ENCODE measurements at regions not wholly inside any gene's neighbourhood (a gene's known extent, or its start where the extent isn't known, plus 50 kb on each side); places are given as distances from the start of the nearest gene placed in this dataset.
"Not testable (repeated sequence)": the region's sequence is repeated elsewhere in the genome, so short reads cannot be mapped to it uniquely, and the experiment has no call there.

GRCh38 chr10:3881622-3882021 lies 96.6 kb upstream of the KLF6 start:
- DNase-seq, result no peak

DNA sequence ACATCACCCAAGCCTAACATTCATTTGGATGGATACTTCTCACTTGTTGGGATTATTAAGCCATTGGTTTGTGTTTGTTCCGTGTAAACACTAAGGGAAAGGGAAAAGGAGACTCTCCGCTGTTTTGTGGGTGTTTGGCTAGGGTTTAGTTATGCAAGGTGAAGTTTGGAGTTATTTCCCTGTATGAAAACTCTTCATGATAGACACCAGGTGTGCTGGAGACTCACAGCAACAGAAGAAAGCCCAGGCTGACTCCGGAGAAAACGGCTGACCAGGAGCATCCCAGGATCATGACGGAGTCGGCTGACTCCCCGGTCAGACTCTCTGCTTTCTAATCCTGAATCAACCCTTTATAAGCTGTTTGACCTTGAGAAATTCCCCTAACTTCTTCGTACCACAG lies 94.1 kb upstream of the KLF6 start:
- no peak for DNase-seq

- DNase-seq, result no peak
Measured at GRCh38 chr10:3877211-3878000, 92.4 kb upstream of the KLF6 start.

DNA sequence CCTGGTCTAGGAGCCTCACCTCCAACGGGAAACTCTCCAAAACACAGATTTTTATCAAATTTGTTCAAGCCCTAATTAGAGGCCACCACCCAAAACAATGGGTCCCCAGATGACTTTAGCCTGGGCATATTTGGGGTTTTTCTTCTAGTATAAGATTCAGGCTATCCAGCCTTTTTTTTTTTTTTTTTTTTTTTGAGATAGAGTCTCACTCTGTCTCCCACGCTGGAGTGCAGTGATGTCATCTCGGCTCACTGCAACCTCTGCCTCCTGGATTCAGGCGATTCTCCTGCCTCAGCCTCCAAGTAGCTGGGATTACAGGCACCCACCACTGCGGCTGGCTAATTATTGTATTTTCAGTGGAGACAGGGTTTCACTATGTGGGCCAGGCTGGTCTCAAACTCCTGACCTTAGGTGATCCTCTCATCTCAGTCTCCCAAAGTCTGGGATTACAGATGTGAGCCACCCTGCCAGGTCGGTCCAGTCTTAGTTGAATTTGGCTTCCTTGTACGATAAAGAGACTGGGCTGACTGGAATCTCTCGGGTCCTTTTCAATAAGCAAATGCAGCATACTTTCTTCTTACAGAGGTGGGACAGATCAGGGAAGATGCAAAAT lies 91.4 kb upstream of the KLF6 start:
- DNase-seq, result no peak

DNA sequence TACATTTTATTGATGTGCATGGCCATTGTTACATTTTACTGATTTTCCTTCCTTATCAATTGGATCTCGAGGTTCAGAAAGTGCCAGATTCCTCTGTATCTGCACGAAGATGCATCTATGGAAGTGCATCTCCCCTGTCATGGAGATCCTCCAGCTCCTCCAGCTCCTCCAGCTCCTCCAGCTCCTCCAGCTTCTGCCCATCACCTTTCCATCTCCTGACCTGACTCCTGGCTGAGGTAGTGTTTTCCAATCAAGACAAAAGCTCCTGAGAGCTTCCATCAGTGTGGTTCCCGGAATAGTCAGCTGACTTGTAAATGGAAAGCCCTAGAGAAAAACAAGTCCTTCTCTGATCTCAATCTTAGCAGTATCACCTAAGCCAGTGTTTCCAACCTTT lies 90.8 kb upstream of the KLF6 start:
- DNase-seq, result no peak

GRCh38 chr10:3874990-3875841 lies 90.2 kb upstream of the KLF6 start:
- DNase-seq, result peak in 1 of 2 experiments; percentile 16

GRCh38 chr10:3874610-3874989 lies 89.6 kb upstream of the KLF6 start:
- DNase-seq, result not testable (repeated sequence)

- DNase-seq, result no peak
Measured at GRCh38 chr10:3873728-3874461, 88.9 kb upstream of the KLF6 start.

DNA sequence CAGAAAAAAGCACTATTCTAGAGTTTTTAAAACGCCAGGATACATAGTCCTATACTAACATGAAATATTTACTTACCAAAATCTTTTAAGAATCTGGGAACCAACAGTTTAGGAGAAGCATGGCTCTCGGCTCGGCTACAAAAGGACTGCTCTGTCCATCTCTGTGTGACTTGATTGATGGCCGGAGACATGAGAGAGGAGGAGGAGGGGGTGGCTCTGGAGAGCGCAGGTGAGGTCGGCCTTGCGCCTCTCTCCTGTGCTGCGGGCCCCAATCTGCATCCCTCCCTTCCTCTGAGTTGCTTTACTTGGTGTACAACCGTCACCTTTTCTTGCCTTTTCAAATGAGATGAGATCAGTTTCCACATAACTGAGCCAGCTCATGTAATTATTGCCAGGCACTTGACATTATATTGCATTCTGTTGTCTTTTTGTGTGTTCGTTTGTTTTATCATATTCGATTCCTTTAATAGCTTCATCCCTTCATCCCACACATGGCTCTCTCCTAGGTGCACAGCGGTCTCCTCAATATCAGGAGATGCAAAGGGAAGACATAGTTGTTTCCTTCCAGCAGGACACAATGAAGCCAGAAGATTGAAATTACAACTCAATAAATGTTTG lies 87.8 kb upstream of the KLF6 start:
- DNase-seq, result no peak

- DNase-seq, result no peak
Measured at GRCh38 chr10:3871424-3871996, 86.5 kb upstream of the KLF6 start.

GRCh38 chr10:3869036-3869435 lies 84.0 kb upstream of the KLF6 start:
- no peak for DNase-seq

DNA sequence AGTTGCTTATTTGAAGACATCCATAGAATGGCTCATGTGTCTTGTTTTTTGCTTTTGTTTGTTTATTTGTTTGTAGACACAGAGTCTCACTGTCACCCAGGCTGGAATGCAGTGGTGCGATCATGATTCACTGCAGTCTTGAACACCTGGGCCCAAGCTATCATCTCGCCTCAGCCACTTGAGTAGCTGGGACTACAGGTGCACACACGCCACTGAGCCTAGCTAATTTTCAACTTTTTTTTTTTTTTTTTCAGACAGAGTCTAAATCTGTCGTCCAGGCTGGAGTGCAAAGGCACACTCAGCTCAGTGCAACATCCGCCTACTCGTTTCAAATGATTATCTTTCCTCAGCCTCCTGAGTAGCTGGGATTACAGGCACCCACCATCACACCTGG lies 83.3 kb upstream of the KLF6 start:
- no peak for DNase-seq

- DNase-seq, result no peak
Measured at GRCh38 chr10:3867454-3868270, 82.7 kb upstream of the KLF6 start.

DNA sequence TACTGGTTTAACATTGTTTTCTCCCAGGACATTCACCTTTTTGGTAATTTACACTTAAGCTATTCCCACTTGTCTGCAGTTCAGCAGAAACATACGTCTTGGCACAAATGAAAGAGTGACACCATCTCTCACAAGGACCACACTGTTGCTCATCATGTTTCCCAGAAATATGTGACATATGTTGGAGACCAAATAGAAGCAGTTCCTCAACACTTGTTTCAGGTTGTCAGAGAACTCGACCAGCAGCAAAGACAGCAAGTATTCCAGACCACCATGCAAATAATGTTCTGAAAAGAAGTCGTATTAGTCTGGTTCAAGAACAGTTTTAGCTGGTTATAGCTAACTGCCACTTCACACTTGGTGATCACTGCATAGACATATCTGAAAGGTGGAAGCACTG lies 81.3 kb upstream of the KLF6 start:
- DNase-seq, result no peak

GRCh38 chr10:3865565-3865964 lies 80.6 kb upstream of the KLF6 start:
- DNase-seq, result no peak

GRCh38 chr10:3861795-3862194 lies 76.8 kb upstream of the KLF6 start:
- DNase-seq, result no peak

- no peak for DNase-seq
Measured at GRCh38 chr10:3858051-3858845, 73.2 kb upstream of the KLF6 start.

DNA sequence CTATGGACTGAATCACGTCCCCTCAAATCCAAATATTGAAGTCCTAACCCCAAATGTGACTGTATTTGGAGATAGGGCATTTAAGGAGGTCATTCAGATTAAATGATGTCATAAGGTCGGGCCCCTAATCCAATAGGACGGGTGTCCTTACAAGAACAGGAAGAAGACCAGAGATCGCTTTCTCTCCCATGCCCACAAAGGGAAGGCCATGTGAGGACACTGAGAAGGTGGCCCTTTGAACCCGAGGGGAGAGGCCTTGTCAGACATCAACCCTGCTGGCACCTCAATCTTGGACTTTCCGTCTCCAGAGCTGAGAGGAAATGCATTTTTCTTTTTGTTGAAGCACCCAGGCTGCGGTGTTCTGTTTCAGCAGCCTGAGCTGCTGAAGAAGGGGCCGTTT lies 72.3 kb upstream of the KLF6 start:
- DNase-seq, result no peak

DNA sequence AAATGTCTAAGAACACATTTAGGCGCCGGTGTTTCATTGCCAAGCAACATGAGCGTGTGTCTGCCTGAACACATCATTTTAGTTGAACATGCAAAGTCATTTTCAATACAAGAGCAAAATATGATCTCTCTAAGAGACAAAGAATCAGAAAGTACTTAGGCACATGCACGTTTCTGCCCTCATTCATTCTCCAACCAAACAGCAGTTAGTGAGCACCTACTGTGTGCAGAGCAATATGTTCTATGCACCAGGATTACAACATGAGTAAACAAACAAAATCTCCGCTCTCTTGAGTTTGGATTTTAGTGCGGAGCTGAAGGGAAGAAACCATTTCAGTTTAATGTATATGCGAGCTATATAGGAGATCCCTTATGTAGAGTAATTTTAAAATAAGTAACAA lies 71.6 kb upstream of the KLF6 start:
- DNase-seq, result no peak

GRCh38 chr10:3853547-3854303 lies 68.7 kb upstream of the KLF6 start:
- no peak for DNase-seq

Measured in NCI-H187 (cell line).